Prostate gland (tissue), 2 donors: ENCODE measurements at regions not wholly inside any gene's neighbourhood (a gene's known extent, or its start where the extent isn't known, plus 50 kb on each side); places are given as distances from the start of the nearest gene placed in this dataset.

Experiments
- DNase-seq: peaks from one replicate; pipeline ENCODE4 v3.0.0-alpha.2; 2019; ENCODE audit warnings: low spot score
- H3K27ac ChIP-seq, 2 donors: fragments of 200-600 bp; sonication (generic); 2 replicates each; pipeline ENCODE4 v1.5.1; 2017 to 2019
- H3K27me3 ChIP-seq: fragments of 200-600 bp; sonication (generic); replicated peaks from 2 replicates; pipeline ENCODE4 v1.5.1; 2019; ENCODE audit not compliant: insufficient read depth
- H3K36me3 ChIP-seq, 2 donors: fragments of 200-600 bp; sonication (generic); 1 replicate in 1 of 2; 2 replicates in 1 of 2; pipeline versions ENCODE4 v1.5.1 to v1.8.1; 2017 to 2019
- H3K4me1 ChIP-seq: fragments of 200-600 bp; sonication (generic); replicated peaks from 2 replicates; pipeline ENCODE4 v1.5.1; 2019
- H3K4me3 ChIP-seq, 2 donors: fragments of 200-600 bp; sonication (generic); 2 replicates each; pipeline ENCODE4 v1.5.1; 2017 to 2019
- H3K9me3 ChIP-seq: fragments of 200-600 bp; sonication (generic); 2 replicates; pipeline ENCODE4 v1.5.1; 2017
- POLR2A ChIP-seq: fragments of 450-650 bp; IDR thresholded peaks from one replicate; pipeline ENCODE4 v1.6.1; 2016; ENCODE audit warnings: antibody characterized with exemption, mild to moderate bottlenecking
- POLR2AphosphoS5 ChIP-seq: sonication (generic); formaldehyde crosslinking; IDR thresholded peaks from one replicate; pipeline ENCODE4 v1.6.1; 2017; ENCODE audit warnings: antibody characterized with exemption
- WGBS: methylation state at CpG from one replicate; pipeline ENCODE4 v1.1.5; 2018; 5-methylcytosine and 5-hydroxymethylcytosine counted together
- intact Hi-C: fragments of 100-400 bp; cut with DNase I; formaldehyde crosslinking; loops from one replicate; pipeline ENCODE4 v1.14.2; 2022
- TF ChIP-seq, protein P1 (sequence below), 4 experiments: fragments of 200-600 bp in 2 of 4; fragments of 450-650 bp in 2 of 4; sonication (generic) in 2 of 4; IDR thresholded peaks; 1 replicate in 3 of 4; 2 replicates in 1 of 4; pipeline ENCODE4 v1.5.1; 2016 to 2019; ENCODE audit warnings: antibody characterized with exemption in 4 of 4, mild to moderate bottlenecking in 2 of 4, moderate library complexity in 2 of 4

DNA sequence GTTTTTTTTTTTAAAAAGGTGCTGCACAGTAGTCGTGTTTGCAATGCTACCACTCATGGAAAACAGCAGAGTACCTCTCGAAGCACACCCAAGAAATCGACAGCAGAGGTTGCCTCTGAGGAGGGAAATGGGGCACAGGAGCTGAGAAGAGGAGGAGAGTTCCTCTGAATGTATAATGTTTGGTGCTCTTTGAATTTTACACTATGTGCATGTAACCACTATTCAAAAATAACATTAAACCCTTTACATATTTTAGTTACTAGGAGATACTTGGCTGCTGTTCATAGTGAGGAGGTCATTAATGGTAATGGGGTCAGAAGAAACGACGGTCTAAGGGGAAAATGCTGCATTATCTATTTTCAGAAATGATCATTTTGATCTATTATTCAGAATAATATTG is 129.4 kb upstream of the CLEC14A start:
- Histone ChIP-seq H3K27me3 (no peaks in the 10 kb centered on the region), H3K4me1 (no peaks in the 10 kb centered on the region), H3K36me3 (no peaks in the 10 kb centered on the region), H3K4me3 (no peak overlapping the region), H3K9me3 (no peaks in the 10 kb centered on the region), H3K27ac (no peak overlapping the region)
- WGBS, result 88% methylated on average over 5 of the region's 5 CpGs
- TF ChIP-seq POLR2AphosphoS5, result no peak
- TF ChIP-seq, protein P1, sequence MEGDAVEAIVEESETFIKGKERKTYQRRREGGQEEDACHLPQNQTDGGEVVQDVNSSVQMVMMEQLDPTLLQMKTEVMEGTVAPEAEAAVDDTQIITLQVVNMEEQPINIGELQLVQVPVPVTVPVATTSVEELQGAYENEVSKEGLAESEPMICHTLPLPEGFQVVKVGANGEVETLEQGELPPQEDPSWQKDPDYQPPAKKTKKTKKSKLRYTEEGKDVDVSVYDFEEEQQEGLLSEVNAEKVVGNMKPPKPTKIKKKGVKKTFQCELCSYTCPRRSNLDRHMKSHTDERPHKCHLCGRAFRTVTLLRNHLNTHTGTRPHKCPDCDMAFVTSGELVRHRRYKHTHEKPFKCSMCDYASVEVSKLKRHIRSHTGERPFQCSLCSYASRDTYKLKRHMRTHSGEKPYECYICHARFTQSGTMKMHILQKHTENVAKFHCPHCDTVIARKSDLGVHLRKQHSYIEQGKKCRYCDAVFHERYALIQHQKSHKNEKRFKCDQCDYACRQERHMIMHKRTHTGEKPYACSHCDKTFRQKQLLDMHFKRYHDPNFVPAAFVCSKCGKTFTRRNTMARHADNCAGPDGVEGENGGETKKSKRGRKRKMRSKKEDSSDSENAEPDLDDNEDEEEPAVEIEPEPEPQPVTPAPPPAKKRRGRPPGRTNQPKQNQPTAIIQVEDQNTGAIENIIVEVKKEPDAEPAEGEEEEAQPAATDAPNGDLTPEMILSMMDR (IDR thresholded peaks at IDR 0.05), result no peak
- TF ChIP-seq POLR2A, result no peak
- intact Hi-C loops, result no loop called here
- no peak for DNase-seq

DNA sequence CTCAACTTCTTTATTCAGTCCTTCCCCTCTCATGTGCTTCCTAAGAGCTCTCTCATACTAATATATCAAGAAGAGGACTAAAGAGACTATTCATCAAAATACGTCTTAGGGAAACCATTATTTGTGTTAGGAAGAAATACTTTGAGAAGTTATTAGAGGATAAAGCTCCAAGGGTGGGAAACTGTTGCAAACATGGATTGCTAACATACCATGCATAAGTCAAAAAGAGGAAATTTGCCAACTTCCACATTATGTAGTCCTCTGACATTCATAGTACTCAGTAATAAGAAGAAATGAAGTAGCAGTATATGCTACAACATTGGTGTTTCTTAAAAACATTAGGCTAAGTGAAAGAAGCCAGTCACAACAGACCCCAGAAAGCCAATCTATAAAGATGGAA is 128.8 kb upstream of the CLEC14A start:
- no peak overlapping the region for H3K27ac ChIP-seq
- H3K4me1 ChIP-seq, result no peaks in the 10 kb centered on the region
- H3K36me3 ChIP-seq, result no peaks in the 10 kb centered on the region
- no peak overlapping the region for H3K4me3 ChIP-seq
- no peaks in the 10 kb centered on the region for H3K27me3 ChIP-seq
- no peak for TF ChIP-seq POLR2AphosphoS5
- TF ChIP-seq, protein P1 (IDR thresholded peaks at IDR 0.05), result no peak
- no peak for TF ChIP-seq POLR2A
- intact Hi-C loops, result no loop called here
- no peaks in the 10 kb centered on the region for H3K9me3 ChIP-seq
- WGBS, result 88% methylated on average over 1 of the region's 1 CpG
- no peak for DNase-seq

GRCh38 chr14:38367922-38368321 is 112.0 kb upstream of the CLEC14A start:
- DNase-seq, result no peak
- Histone ChIP-seq H3K27me3 (no peaks in the 10 kb centered on the region), H3K36me3 (no peaks in the 10 kb centered on the region), H3K4me1 (no peaks in the 10 kb centered on the region), H3K9me3 (no peaks in the 10 kb centered on the region), H3K4me3 (no peak overlapping the region), H3K27ac (no peak overlapping the region)
- intact Hi-C loops, result no loop called here
- TF ChIP-seq POLR2AphosphoS5, result no peak
- TF ChIP-seq, protein P1 (IDR thresholded peaks at IDR 0.05), result no peak
- TF ChIP-seq POLR2A, result no peak
- 74% methylated on average over 4 of the region's 4 CpGs for WGBS

- no peaks in the 10 kb centered on the region for H3K9me3 ChIP-seq
- WGBS, result 83% methylated on average over 3 of the region's 3 CpGs
- H3K27ac ChIP-seq, result no peak overlapping the region
- no peak for TF ChIP-seq POLR2A
- TF ChIP-seq POLR2AphosphoS5, result no peak
- TF ChIP-seq, protein P1 (IDR thresholded peaks at IDR 0.05), result no peak
- H3K27me3 ChIP-seq, result no peaks in the 10 kb centered on the region
- DNase-seq, result no peak
- no peaks in the 10 kb centered on the region for H3K36me3 ChIP-seq
- no peaks in the 10 kb centered on the region for H3K4me1 ChIP-seq
- intact Hi-C loops, result no loop called here
- H3K4me3 ChIP-seq, result no peak overlapping the region
These were observed 110.5 kb upstream of the CLEC14A start for GRCh38 chr14:38366374-38366773.

DNA sequence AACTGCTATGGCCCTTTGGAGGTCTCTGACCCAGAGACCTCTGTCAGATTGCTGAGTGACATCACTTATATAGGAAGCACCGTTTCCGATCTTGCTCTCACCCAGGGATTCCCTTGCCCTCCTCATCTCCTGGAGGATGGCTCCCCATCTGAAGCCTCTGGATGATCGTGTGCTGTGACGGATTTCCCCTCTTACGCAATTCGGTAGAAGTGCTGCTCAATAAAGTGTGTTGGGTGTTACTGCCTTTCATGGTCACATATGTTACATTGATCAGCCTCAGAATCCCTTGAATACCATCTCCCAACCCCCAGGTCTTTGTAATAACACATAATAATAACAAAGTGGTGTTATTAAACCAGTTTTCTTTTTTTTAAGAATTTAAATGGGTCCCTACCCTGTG is 107.3 kb upstream of the CLEC14A start:
- WGBS, result 90% methylated on average over 6 of the region's 6 CpGs
- no peak for TF ChIP-seq POLR2AphosphoS5
- TF ChIP-seq POLR2A, result no peak
- TF ChIP-seq, protein P1 (IDR thresholded peaks at IDR 0.05), result no peak
- Histone ChIP-seq H3K4me3 (no peak overlapping the region), H3K27ac (no peak overlapping the region), H3K9me3 (no peaks in the 10 kb centered on the region), H3K27me3 (no peaks in the 10 kb centered on the region), H3K36me3 (no peaks in the 10 kb centered on the region), H3K4me1 (no peaks in the 10 kb centered on the region)
- no peak for DNase-seq
- intact Hi-C loops, result no loop called here
